A549 (cell line): ENCODE measurements at regions not wholly inside any gene's neighbourhood (a gene's known extent, or its start where the extent isn't known, plus 50 kb on each side); places are given as distances from the start of the nearest gene placed in this dataset.

Experiments
- ATAC-seq, 2 experiments: fragments of 200-7000 bp in 1 of 2; fragments of >200 bp in 1 of 2; cut with Nextera tagmentation in 1 of 2; cut with Tn5 transposase in 1 of 2; 3 replicates each; pipeline versions ENCODE4 v1.8.0 to v1.9.1; 2018 to 2020; ENCODE audit warnings: mild to moderate bottlenecking in 1 of 2, moderate library complexity in 1 of 2
- CTCF ChIA-PET: fragments of 300-600 bp; sonication (Branson Sonifier 250); formaldehyde crosslinking; extraction: SDS; loops from one replicate; lab custom pipeline; 2021; ENCODE audit warnings: antibody characterized with exemption, inconsistent platforms; lab: Yijun Ruan, JAX
- POLR2A ChIA-PET: fragments of 350-600 bp; formaldehyde crosslinking; extraction: SDS; loops from one replicate; lab custom pipeline; 2021; ENCODE audit warnings: antibody characterized with exemption, inconsistent platforms; lab: Yijun Ruan, JAX
- DNase-seq, 2 experiments: peaks; one replicate each; pipeline versions ENCODE4 v3.0.0 to v3.0.0-alpha.2; 2011 to 2016; ENCODE audit warnings: low read depth in 1 of 2, low spot score in 1 of 2
- FAIRE-seq: peaks from 2 replicates; lab custom pipeline; 2011; peaks lifted over from hg19 to GRCh38; lab: Jason Lieb, UNC
- H3K27ac ChIP-seq, 2 experiments: fragments of >200 bp; sonication (Bioruptor Twin); formaldehyde crosslinking; 3 replicates each; pipeline ENCODE4 v1.5.1; 2016 to 2017
- H3K4me1 ChIP-seq: fragments of >200 bp; sonication (Bioruptor Twin); formaldehyde crosslinking; 3 replicates; pipeline ENCODE4 v1.6.1; 2016
- H3K4me2 ChIP-seq: fragments of >200 bp; sonication (Bioruptor Twin); formaldehyde crosslinking; 3 replicates; pipeline ENCODE4 v1.6.1; 2016
- H3K4me3 ChIP-seq: fragments of >200 bp; sonication (Bioruptor Twin); formaldehyde crosslinking; 3 replicates; pipeline ENCODE4 v1.5.1; 2016
- H3K9me3 ChIP-seq: fragments of >200 bp; sonication (Bioruptor Twin); formaldehyde crosslinking; 3 replicates; pipeline ENCODE4 v1.6.1; 2016
- CBX2 ChIP-seq: fragments of 200-600 bp; sonication (generic); IDR thresholded peaks from 2 replicates; pipeline ENCODE4 v1.6.1; 2016; ENCODE audit warnings: low read depth, mild to moderate bottlenecking, borderline replicate concordance
- CBX8 ChIP-seq: fragments of 200-600 bp; sonication (generic); IDR thresholded peaks from 2 replicates; pipeline ENCODE4 v1.6.1; 2016
- CEBPB ChIP-seq, 2 experiments: fragments of >200 bp in 1 of 2; sonication (Bioruptor Twin) in 1 of 2; formaldehyde crosslinking in 1 of 2; IDR thresholded peaks; 2 replicates each; pipeline ENCODE4 v1.6.1; 2012 to 2016
- CHD4 ChIP-seq: fragments of 200-600 bp; sonication (generic); IDR thresholded peaks from 2 replicates; pipeline ENCODE4 v1.6.1; 2016; ENCODE audit warnings: antibody characterized with exemption, mild to moderate bottlenecking, borderline replicate concordance
- EHF ChIP-seq: fragments of 250-450 bp; sonication (Bioruptor Pico); IDR thresholded peaks from 2 replicates; pipeline ENCODE4 v1.5.0; 2020; ENCODE audit warnings: mild to moderate bottlenecking
- EP300 ChIP-seq, 2 experiments: fragments of >200 bp; sonication (Bioruptor Twin); formaldehyde crosslinking; IDR thresholded peaks; 2 replicates in 1 of 2; 3 replicates in 1 of 2; pipeline ENCODE4 v1.6.1; 2016 to 2017
- FOSB ChIP-seq: fragments of 250-450 bp; sonication (Bioruptor Pico); IDR thresholded peaks from 2 replicates; pipeline ENCODE4 v1.5.0; 2020; ENCODE audit warnings: mild to moderate bottlenecking, moderate library complexity
- FOSL2 ChIP-seq, 2 experiments: fragments of 450-650 bp in 1 of 2; fragments of >200 bp in 1 of 2; sonication (Bioruptor Twin) in 1 of 2; formaldehyde crosslinking; IDR thresholded peaks; 2 replicates each; pipeline versions ENCODE4 v1.5.0 to v1.6.1; 2016 to 2020; ENCODE audit warnings: mild to moderate bottlenecking in 1 of 2, moderate library complexity in 1 of 2
- FOXS1 ChIP-seq: fragments of 250-450 bp; sonication (Bioruptor Pico); IDR thresholded peaks from 2 replicates; pipeline ENCODE4 v1.5.0; 2020; ENCODE audit warnings: mild to moderate bottlenecking, moderate library complexity
- HOXA7 ChIP-seq: fragments of 250-450 bp; sonication (Bioruptor Pico); IDR thresholded peaks from 2 replicates; pipeline ENCODE4 v1.5.0; 2020; ENCODE audit warnings: mild to moderate bottlenecking, moderate library complexity
- HOXB13 ChIP-seq: fragments of 250-450 bp; sonication (Bioruptor Pico); IDR thresholded peaks from 2 replicates; pipeline ENCODE4 v1.5.0; 2020; ENCODE audit warnings: low read depth, mild to moderate bottlenecking, moderate library complexity
- HOXB5 ChIP-seq: fragments of 250-450 bp; sonication (Bioruptor Pico); IDR thresholded peaks from 2 replicates; pipeline ENCODE4 v1.5.0; 2020; ENCODE audit warnings: mild to moderate bottlenecking, moderate library complexity
- JUNB ChIP-seq: fragments of >200 bp; sonication (Bioruptor Twin); formaldehyde crosslinking; IDR thresholded peaks from 2 replicates; pipeline ENCODE4 v1.6.1; 2016
- KDM1A ChIP-seq: fragments of 200-600 bp; sonication (generic); IDR thresholded peaks from 2 replicates; pipeline ENCODE4 v1.6.1; 2016; ENCODE audit warnings: low read depth, mild to moderate bottlenecking
- MAZ ChIP-seq: fragments of 150-350 bp; IDR thresholded peaks from 2 replicates; pipeline ENCODE4 v1.6.1; 2014; ENCODE audit warnings: antibody characterized with exemption, low read depth, low read length, borderline replicate concordance
- NFE2L2 ChIP-seq: fragments of 150-350 bp; conservative IDR thresholded peaks from 2 replicates; pipeline ENCODE4 v1.6.1; 2014; ENCODE audit warnings: low read length
- NR3C1 ChIP-seq: fragments of >200 bp; sonication (Bioruptor Twin); formaldehyde crosslinking; IDR thresholded peaks from 3 replicates; pipeline ENCODE4 v1.6.1; 2017
- RARB ChIP-seq: fragments of 250-450 bp; sonication (Bioruptor Pico); IDR thresholded peaks from 2 replicates; pipeline ENCODE4 v1.8.0; 2021; ENCODE audit warnings: mild to moderate bottlenecking, moderate library complexity
- RCOR1 ChIP-seq: fragments of 150-350 bp; IDR thresholded peaks from 2 replicates; pipeline ENCODE4 v1.6.1; 2014; ENCODE audit warnings: antibody characterized with exemption, low read length, low read depth
- RFX5 ChIP-seq: fragments of 450-650 bp; IDR thresholded peaks from 2 replicates; pipeline ENCODE4 v1.7.1; 2014; ENCODE audit warnings: antibody characterized with exemption, mild to moderate bottlenecking, moderate library complexity
- RNF2 ChIP-seq: fragments of 200-600 bp; sonication (generic); IDR thresholded peaks from 2 replicates; pipeline ENCODE4 v1.6.1; 2016; ENCODE audit warnings: low read depth, mild to moderate bottlenecking, antibody characterized with exemption, moderate library complexity, borderline replicate concordance
- TFCP2L1 ChIP-seq: fragments of 250-450 bp; sonication (Bioruptor Pico); IDR thresholded peaks from 2 replicates; pipeline ENCODE4 v1.5.0; 2021; ENCODE audit warnings: mild to moderate bottlenecking
- ZNF302 ChIP-seq: fragments of 250-450 bp; sonication (Bioruptor Pico); IDR thresholded peaks from 2 replicates; pipeline ENCODE4 v1.9.0; 2021; ENCODE audit warnings: inconsistent platforms, mild to moderate bottlenecking, moderate library complexity
- ZSCAN20 ChIP-seq: fragments of 250-450 bp; sonication (Bioruptor Pico); IDR thresholded peaks from 2 replicates; pipeline ENCODE4 v1.8.0; 2022; ENCODE audit warnings: mild to moderate bottlenecking, moderate library complexity
- WGBS: methylation state at CpG from one replicate; pipeline ENCODE4 v1.1.6; 2017; ENCODE audit errors: missing lambda C conversion rate; 5-methylcytosine and 5-hydroxymethylcytosine counted together
- TF ChIP-seq, protein P1 (sequence below): fragments of >200 bp; sonication (Bioruptor Twin); formaldehyde crosslinking; IDR thresholded peaks from 2 replicates; pipeline ENCODE4 v1.6.1; 2016
- TF ChIP-seq, protein P2 (sequence below): fragments of >200 bp; sonication (Bioruptor Twin); formaldehyde crosslinking; IDR thresholded peaks from 3 replicates; pipeline ENCODE4 v1.6.1; 2016
- TF ChIP-seq, protein P3 (sequence below): fragments of 250-450 bp; sonication (Bioruptor Pico); IDR thresholded peaks from 2 replicates; pipeline ENCODE4 v1.5.0; 2021; ENCODE audit warnings: mild to moderate bottlenecking, moderate library complexity, borderline replicate concordance

DNA sequence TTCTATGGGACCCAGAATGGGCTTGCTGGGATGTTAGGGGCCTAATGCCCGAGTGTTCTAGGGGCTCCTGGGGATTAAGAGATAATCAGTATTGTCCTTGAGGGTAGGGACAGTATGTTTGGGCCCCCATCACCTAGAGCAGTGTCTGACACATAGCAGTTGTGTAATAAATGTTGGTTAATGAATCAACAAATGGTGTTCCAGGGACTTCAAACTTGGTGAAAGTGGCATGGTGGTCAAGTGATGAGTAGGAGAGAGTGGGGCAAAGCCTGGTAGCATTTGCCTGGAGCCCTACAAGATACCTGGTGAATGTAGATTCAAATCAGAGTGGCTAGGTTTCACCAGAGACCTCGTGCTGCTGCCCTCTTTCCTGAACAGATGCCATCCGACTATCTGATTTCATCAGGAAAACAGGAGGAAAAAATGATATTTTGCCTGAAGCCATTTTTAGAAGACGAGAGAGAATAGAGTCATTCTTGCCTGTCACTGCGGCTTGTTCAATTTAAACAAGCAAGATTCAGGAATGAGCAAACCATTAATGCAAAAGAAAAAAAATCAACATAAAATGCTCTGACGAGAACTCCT lies 117.3 kb downstream of the RPL22L1 start:
- Histone ChIP-seq H3K9me3 (no peaks in the 10 kb centered on the region), H3K4me1 (peaks cover 32% of the 10 kb centered on the region), H3K4me2 (peak overlapping the region; percentile 66), H3K4me3 (no peak overlapping the region), H3K27ac (peak overlapping the region; percentile 65 to 78)
- CTCF ChIA-PET = no interaction called here
- DNase-seq (no peak), ATAC-seq (no peak), FAIRE-seq (no peak)
- WGBS = 71% methylated on average over 6 of the region's 6 CpGs
- no peak for TF ChIP-seq CHD4
- no peak for TF ChIP-seq EP300 (IDR thresholded peaks at IDR 0.05)
- TF ChIP-seq RFX5 = no peak
- no peak for TF ChIP-seq HOXB5 (CRISPR knock-in tag)
- TF ChIP-seq CEBPB (IDR thresholded peaks at IDR 0.05) = no peak
- no peak for TF ChIP-seq TFCP2L1 (CRISPR knock-in tag)
- TF ChIP-seq ZSCAN20 (CRISPR knock-in tag) = no peak
- TF ChIP-seq FOSB (CRISPR knock-in tag) = no peak
- TF ChIP-seq CBX2 = no peak
- TF ChIP-seq, protein P1, sequence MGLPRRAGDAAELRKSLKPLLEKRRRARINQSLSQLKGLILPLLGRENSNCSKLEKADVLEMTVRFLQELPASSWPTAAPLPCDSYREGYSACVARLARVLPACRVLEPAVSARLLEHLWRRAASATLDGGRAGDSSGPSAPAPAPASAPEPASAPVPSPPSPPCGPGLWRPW = no peak
- TF ChIP-seq, protein P2, sequence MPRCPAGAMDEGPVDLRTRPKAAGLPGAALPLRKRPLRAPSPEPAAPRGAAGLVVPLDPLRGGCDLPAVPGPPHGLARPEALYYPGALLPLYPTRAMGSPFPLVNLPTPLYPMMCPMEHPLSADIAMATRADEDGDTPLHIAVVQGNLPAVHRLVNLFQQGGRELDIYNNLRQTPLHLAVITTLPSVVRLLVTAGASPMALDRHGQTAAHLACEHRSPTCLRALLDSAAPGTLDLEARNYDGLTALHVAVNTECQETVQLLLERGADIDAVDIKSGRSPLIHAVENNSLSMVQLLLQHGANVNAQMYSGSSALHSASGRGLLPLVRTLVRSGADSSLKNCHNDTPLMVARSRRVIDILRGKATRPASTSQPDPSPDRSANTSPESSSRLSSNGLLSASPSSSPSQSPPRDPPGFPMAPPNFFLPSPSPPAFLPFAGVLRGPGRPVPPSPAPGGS = no peak
- no peak for TF ChIP-seq HOXA7 (CRISPR knock-in tag)
- TF ChIP-seq FOXS1 (CRISPR knock-in tag) = no peak
- TF ChIP-seq RNF2 = no peak
- no peak for TF ChIP-seq MAZ
- no peak for TF ChIP-seq HOXB13
- TF ChIP-seq ZNF302 (CRISPR knock-in tag) = no peak
- TF ChIP-seq NR3C1 = no peak
- no peak for TF ChIP-seq JUNB
- TF ChIP-seq, protein P3, sequence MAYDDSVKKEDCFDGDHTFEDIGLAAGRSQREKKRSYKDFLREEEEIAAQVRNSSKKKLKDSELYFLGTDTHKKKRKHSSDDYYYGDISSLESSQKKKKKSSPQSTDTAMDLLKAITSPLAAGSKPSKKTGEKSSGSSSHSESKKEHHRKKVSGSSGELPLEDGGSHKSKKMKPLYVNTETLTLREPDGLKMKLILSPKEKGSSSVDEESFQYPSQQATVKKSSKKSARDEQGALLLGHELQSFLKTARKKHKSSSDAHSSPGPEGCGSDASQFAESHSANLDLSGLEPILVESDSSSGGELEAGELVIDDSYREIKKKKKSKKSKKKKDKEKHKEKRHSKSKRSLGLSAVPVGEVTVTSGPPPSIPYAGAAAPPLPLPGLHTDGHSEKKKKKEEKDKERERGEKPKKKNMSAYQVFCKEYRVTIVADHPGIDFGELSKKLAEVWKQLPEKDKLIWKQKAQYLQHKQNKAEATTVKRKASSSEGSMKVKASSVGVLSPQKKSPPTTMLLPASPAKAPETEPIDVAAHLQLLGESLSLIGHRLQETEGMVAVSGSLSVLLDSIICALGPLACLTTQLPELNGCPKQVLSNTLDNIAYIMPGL = no peak
- POLR2A ChIA-PET = no interaction called here

DNA sequence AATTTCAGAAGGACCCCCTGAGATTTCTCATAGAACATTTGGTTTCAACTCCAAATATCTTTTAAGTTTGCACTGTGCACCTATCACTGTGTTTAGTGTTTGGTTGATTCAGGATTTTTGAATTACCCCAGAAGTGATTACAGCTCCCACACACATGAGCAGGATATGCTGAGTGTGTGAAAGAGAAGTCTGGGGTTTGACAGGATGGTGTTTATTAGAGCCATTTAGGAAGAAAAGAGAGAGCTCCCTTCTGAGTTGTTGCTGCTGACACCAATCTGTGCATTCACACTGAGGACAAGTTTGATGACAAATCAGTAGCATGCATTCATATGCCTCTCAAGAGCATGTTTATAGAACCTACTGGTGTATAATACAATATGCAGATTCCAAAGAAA lies 118.1 kb downstream of the RPL22L1 start:
- no peak overlapping the region for H3K4me3 ChIP-seq
- DNase-seq = no peak

More for the DNA sequence above, 118.1 kb downstream of the RPL22L1 start:
- H3K4me2 ChIP-seq = peak overlapping the region; percentile 66
- no peaks in the 10 kb centered on the region for H3K9me3 ChIP-seq
- no peak for FAIRE-seq
- peaks cover 32% of the 10 kb centered on the region for H3K4me1 ChIP-seq
- ATAC-seq = peak; percentile 42 to 76; a peak in 4 of 6 replicates
- ChIA-PET POLR2A (no interaction called here), CTCF (interaction anchor here (2.2 kb wide), 1 partner anchor 58 kb away, joined by 10 read pairs; no protein-coding TSS in a partner anchor)
- TF ChIP-seq KDM1A = no peak
- TF ChIP-seq NFE2L2 = no peak
- TF ChIP-seq EHF (CRISPR knock-in tag) = no peak
- no peak for TF ChIP-seq JUNB
- TF ChIP-seq RARB = no peak
- TF ChIP-seq FOSL2 (IDR thresholded peaks at IDR 0.05) = no peak
- no peak for TF ChIP-seq FOSL2 (CRISPR knock-in tag; IDR thresholded peaks at IDR 0.05)
- TF ChIP-seq RCOR1 = no peak
- no peak for TF ChIP-seq CBX8
- H3K27ac ChIP-seq = peak overlapping the region; percentile 65 to 78
